Liver (tissue), 8 donors: ENCODE measurements at regions not wholly inside any gene's neighbourhood (a gene's known extent, or its start where the extent isn't known, plus 50 kb on each side); places are given as distances from the start of the nearest gene placed in this dataset.

Experiments used
- DNase-seq: peaks from one replicate; pipeline ENCODE4 v3.0.0-alpha.2; 2017; ENCODE audit warnings: low spot score
- H3K27ac ChIP-seq, 2 donors: one replicate each; pipeline ENCODE4 v1.7.0; 2013; ENCODE audit warnings: inconsistent platforms in 2 of 2, low read length in 2 of 2, control low read depth in 1 of 2, low read depth in 1 of 2, mild to moderate bottlenecking in 1 of 2
- H3K27me3 ChIP-seq, 4 donors: one replicate each; pipeline versions ENCODE4 v1.6.1 to v1.7.0; 2013; ENCODE audit warnings: low read length in 3 of 4, inconsistent platforms in 1 of 4, mild to moderate bottlenecking in 1 of 4, moderate library complexity in 1 of 4; ENCODE audit not compliant: control insufficient read depth in 4 of 4, insufficient read depth in 4 of 4
- H3K36me3 ChIP-seq, 4 donors: one replicate each; pipeline versions ENCODE4 v1.6.1 to v1.7.0; 2013; ENCODE audit warnings: low read length in 3 of 4, mild to moderate bottlenecking in 3 of 4, low read depth in 1 of 4, moderate library complexity in 1 of 4; ENCODE audit not compliant: control insufficient read depth in 4 of 4, insufficient read depth in 3 of 4
- H3K4me1 ChIP-seq, 4 donors: one replicate each; pipeline versions ENCODE4 v1.6.1 to v1.7.0; 2013; ENCODE audit warnings: low read length in 3 of 4, mild to moderate bottlenecking in 3 of 4, moderate library complexity in 1 of 4; ENCODE audit not compliant: control insufficient read depth in 4 of 4, insufficient read depth in 4 of 4
- H3K4me3 ChIP-seq, 3 donors: one replicate each; pipeline versions ENCODE4 v1.6.1 to v1.7.0; 2013; ENCODE audit warnings: low read length in 3 of 3, control low read depth in 1 of 3, low read depth in 1 of 3, mild to moderate bottlenecking in 1 of 3
- H3K9ac ChIP-seq, 2 donors: one replicate each; pipeline ENCODE4 v1.7.0; 2013; ENCODE audit warnings: low read length in 2 of 2, mild to moderate bottlenecking in 2 of 2, moderate library complexity in 2 of 2, control low read depth in 1 of 2, low read depth in 1 of 2
- H3K9me3 ChIP-seq, 4 donors: one replicate each; pipeline versions ENCODE4 v1.6.1 to v1.7.0; 2013; ENCODE audit warnings: low read length in 3 of 4; ENCODE audit not compliant: control insufficient read depth in 4 of 4
- CTCF ChIP-seq: fragments of 150-350 bp; IDR thresholded peaks from 2 replicates; pipeline ENCODE4 v1.5.1; 2017; ENCODE audit warnings: improper control_type of control experiment, low read depth, low read length; ENCODE audit not compliant: missing input control
- EGR1 ChIP-seq, 2 donors: IDR thresholded peaks; 2 replicates each; pipeline ENCODE4 v1.6.1; 2016 to 2018; ENCODE audit warnings: antibody characterized with exemption in 2 of 2, low read depth in 2 of 2
- FOXA1 ChIP-seq: IDR thresholded peaks from 2 replicates; pipeline ENCODE4 v1.6.1; 2016; ENCODE audit warnings: antibody characterized with exemption
- FOXA2 ChIP-seq: IDR thresholded peaks from 2 replicates; pipeline ENCODE4 v1.6.1; 2016; ENCODE audit warnings: antibody characterized with exemption
- HNF4G ChIP-seq: IDR thresholded peaks from 2 replicates; pipeline ENCODE4 v1.6.1; 2016; ENCODE audit warnings: antibody characterized with exemption
- JUND ChIP-seq, 2 donors: IDR thresholded peaks; 2 replicates each; pipeline ENCODE4 v1.6.1; 2016; ENCODE audit warnings: antibody characterized with exemption in 2 of 2
- MAX ChIP-seq: IDR thresholded peaks from 2 replicates; pipeline ENCODE4 v1.6.1; 2016; ENCODE audit warnings: antibody characterized with exemption
- RAD21 ChIP-seq, 2 donors: IDR thresholded peaks; 2 replicates each; pipeline ENCODE4 v1.6.1; 2016; ENCODE audit warnings: antibody characterized with exemption in 2 of 2, mild to moderate bottlenecking in 2 of 2
- RXRA ChIP-seq, 2 donors: IDR thresholded peaks; 2 replicates each; pipeline ENCODE4 v1.6.1; 2017 to 2018; ENCODE audit warnings: antibody characterized with exemption in 2 of 2, mild to moderate bottlenecking in 1 of 2
- SP1 ChIP-seq: IDR thresholded peaks from 2 replicates; pipeline ENCODE4 v1.6.1; 2018; ENCODE audit warnings: antibody characterized with exemption, mild to moderate bottlenecking
- ZBTB33 ChIP-seq: IDR thresholded peaks from 2 replicates; pipeline ENCODE4 v1.6.1; 2016; ENCODE audit warnings: antibody characterized with exemption
- WGBS: extraction: QIAGEN DNeasy Blood & Tissue Kit; methylation state at CpG from one replicate; pipeline ENCODE4 v1.1.7; 2013; 5-methylcytosine and 5-hydroxymethylcytosine counted together
- donor health status: healthy.
- donor health status: healthy.
- donor health status: healthy.
- donor health status: healthy.
- donor health status: healthy.

- Histone ChIP-seq H3K9me3 (no peaks in the 10 kb centered on the region), H3K27ac (no peak overlapping the region), H3K4me1 (no peaks in the 10 kb centered on the region), H3K36me3 (no peaks in the 10 kb centered on the region), H3K9ac (no peak overlapping the region), H3K4me3 (no peak overlapping the region), H3K27me3 (no peaks in the 10 kb centered on the region)
- no peak for TF ChIP-seq CTCF
- TF ChIP-seq RAD21 (IDR thresholded peaks at IDR 0.05): no peak
- TF ChIP-seq RXRA (IDR thresholded peaks at IDR 0.05): no peak
- no peak for TF ChIP-seq EGR1 (IDR thresholded peaks at IDR 0.05; ENCODE audit: low read depth in 2 of 2)
- no peak for DNase-seq
- 72% methylated on average over 6 of the region's 6 CpGs for WGBS
These were observed 215.0 kb upstream of the AGAP1 start for GRCh38 chr2:235278771-235279355.

- Histone ChIP-seq H3K27me3 (no peaks in the 10 kb centered on the region), H3K27ac (no peak overlapping the region), H3K9me3 (no peaks in the 10 kb centered on the region), H3K4me1 (no peaks in the 10 kb centered on the region), H3K36me3 (no peaks in the 10 kb centered on the region), H3K9ac (no peak overlapping the region), H3K4me3 (no peak overlapping the region)
- WGBS: 80% methylated on average over 1 of the region's 1 CpG
- DNase-seq: no peak
- TF ChIP-seq ZBTB33 (no peak), RXRA (IDR thresholded peaks at IDR 0.05) (no peak), MAX (no peak), FOXA1 (no peak), RAD21 (IDR thresholded peaks at IDR 0.05) (no peak), HNF4G (no peak), SP1 (no peak)
These were observed 213.9 kb upstream of the AGAP1 start for GRCh38 chr2:235279965-235280364.

- Histone ChIP-seq H3K4me3 (no peak overlapping the region), H3K4me1 (no peaks in the 10 kb centered on the region), H3K27ac (no peak overlapping the region), H3K9me3 (no peaks in the 10 kb centered on the region), H3K36me3 (no peaks in the 10 kb centered on the region), H3K9ac (no peak overlapping the region), H3K27me3 (no peaks in the 10 kb centered on the region)
- TF ChIP-seq FOXA2: no peak
- TF ChIP-seq JUND (IDR thresholded peaks at IDR 0.05): no peak
- TF ChIP-seq CTCF: no peak
- WGBS: 92% methylated on average over 2 of the region's 2 CpGs
- no peak for DNase-seq
These were observed 210.6 kb upstream of the AGAP1 start for GRCh38 chr2:235283246-235283645.
